HCT116 (cell line): ENCODE measurements at regions not wholly inside any gene's neighbourhood (a gene's known extent, or its start where the extent isn't known, plus 50 kb on each side); places are given as distances from the start of the nearest gene placed in this dataset.

Experiments
- EZH2phosphoT487 ChIP-seq: fragments of 200-600 bp; IDR thresholded peaks from 2 replicates; pipeline ENCODE4 v1.6.1; 2018; ENCODE audit warnings: antibody characterized with exemption, borderline replicate concordance
- POLR2A ChIP-seq: IDR thresholded peaks from 2 replicates; pipeline ENCODE4 v1.7.0; 2011; ENCODE audit warnings: borderline replicate concordance; ENCODE audit not compliant: insufficient read depth, insufficient read length; ENCODE audit errors: extremely low read depth
- YY1 ChIP-seq: IDR thresholded peaks from 2 replicates; pipeline ENCODE4 v1.6.1; 2011; ENCODE audit warnings: low read length, low read depth, moderate library complexity, mild to moderate bottlenecking; ENCODE audit not compliant: insufficient replicate concordance; ENCODE audit errors: extremely low read depth
- TF ChIP-seq, protein P1 (sequence below), 3 experiments: fragments of 200-600 bp in 1 of 3; sonication (generic) in 1 of 3; IDR thresholded peaks in 2 of 3; conservative IDR thresholded peaks in 1 of 3; 2 replicates each; pipeline ENCODE4 v1.5.1; 2012 to 2017; ENCODE audit warnings: low read depth in 2 of 3, low read length in 2 of 3, antibody characterized with exemption in 1 of 3, borderline replicate concordance in 1 of 3, control low read depth in 1 of 3, mild to moderate bottlenecking in 1 of 3, mixed read lengths in 1 of 3, mixed run types in 1 of 3, moderate library complexity in 1 of 3; ENCODE audit not compliant: insufficient read depth in 1 of 3

DNA sequence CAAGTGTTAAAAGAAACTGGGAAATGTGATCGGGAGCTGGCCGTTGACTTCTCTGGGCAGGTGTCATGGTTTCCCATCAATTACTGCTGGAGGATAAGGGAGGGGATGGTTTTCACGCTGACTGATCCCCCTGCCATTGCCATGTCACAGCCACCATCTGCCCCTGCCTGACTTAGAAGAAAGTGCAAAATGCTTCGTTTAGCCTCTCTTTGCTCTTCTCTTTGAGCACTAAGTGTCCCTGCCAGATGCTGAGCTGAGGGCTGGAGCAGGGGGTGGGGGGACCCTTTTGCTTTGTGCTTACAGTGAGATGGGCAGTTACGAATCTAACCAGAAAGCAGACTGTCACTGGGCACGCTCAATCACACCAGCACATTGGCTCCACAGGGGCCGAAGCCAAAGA lies 138.4 kb upstream of the ALDH1B1 start:
- TF ChIP-seq EZH2phosphoT487 (no peak), POLR2A (no peak), YY1 (no peak)
- TF ChIP-seq, protein P1, sequence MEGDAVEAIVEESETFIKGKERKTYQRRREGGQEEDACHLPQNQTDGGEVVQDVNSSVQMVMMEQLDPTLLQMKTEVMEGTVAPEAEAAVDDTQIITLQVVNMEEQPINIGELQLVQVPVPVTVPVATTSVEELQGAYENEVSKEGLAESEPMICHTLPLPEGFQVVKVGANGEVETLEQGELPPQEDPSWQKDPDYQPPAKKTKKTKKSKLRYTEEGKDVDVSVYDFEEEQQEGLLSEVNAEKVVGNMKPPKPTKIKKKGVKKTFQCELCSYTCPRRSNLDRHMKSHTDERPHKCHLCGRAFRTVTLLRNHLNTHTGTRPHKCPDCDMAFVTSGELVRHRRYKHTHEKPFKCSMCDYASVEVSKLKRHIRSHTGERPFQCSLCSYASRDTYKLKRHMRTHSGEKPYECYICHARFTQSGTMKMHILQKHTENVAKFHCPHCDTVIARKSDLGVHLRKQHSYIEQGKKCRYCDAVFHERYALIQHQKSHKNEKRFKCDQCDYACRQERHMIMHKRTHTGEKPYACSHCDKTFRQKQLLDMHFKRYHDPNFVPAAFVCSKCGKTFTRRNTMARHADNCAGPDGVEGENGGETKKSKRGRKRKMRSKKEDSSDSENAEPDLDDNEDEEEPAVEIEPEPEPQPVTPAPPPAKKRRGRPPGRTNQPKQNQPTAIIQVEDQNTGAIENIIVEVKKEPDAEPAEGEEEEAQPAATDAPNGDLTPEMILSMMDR (IDR thresholded peaks at IDR 0.05 in 2 of 3, conservative IDR thresholded peaks at IDR 0.05 in 1 of 3; ENCODE audit: borderline replicate concordance in 1 of 3, insufficient read depth in 1 of 3, low read depth in 2 of 3, low read length in 2 of 3), result no peak
